ENCODE measurements at regions not wholly inside any gene's neighbourhood (a gene's known extent, or its start where the extent isn't known, plus 50 kb on each side); places are given as distances from the start of the nearest gene placed in this dataset.

- TF ChIP-seq CTCF (IDR thresholded peaks at IDR 0.05; ENCODE audit: poor library complexity) (no peak), EZH2 (IDR thresholded peaks at IDR 0.05; ENCODE audit: borderline replicate concordance) (no peak)
Measured at GRCh38 chr1:147391114-147391513, 148.6 kb downstream of the CHD1L start.
